ENCODE measurements at regions not wholly inside any gene's neighbourhood (a gene's known extent, or its start where the extent isn't known, plus 50 kb on each side); places are given as distances from the start of the nearest gene placed in this dataset.

- no peak for TF ChIP-seq POLR2AphosphoS5 (IDR thresholded peaks at IDR 0.05; ENCODE audit: low read depth, low read length)
- TF ChIP-seq TAF1 (IDR thresholded peaks at IDR 0.05; ENCODE audit: borderline replicate concordance, insufficient read depth, low read length) = no peak
- TF ChIP-seq REST (IDR thresholded peaks at IDR 0.05; ENCODE audit: insufficient read depth in 1 of 2, low read depth in 2 of 2, low read length in 2 of 2) = no peak
- no peak for TF ChIP-seq SIN3A (IDR thresholded peaks at IDR 0.05; ENCODE audit: borderline replicate concordance, insufficient read depth, low read length)
Measured at GRCh38 chr20:19835533-19836222, 77.6 kb downstream of the RIN2 start.

All from PFSK-1 (cell line).